ENCODE measurements at regions not wholly inside any gene's neighbourhood (a gene's known extent, or its start where the extent isn't known, plus 50 kb on each side); places are given as distances from the start of the nearest gene placed in this dataset.

GRCh38 chr6:148080315-148080714 is 262.3 kb upstream of the SASH1 start:
- no peak for TF ChIP-seq CTCF (IDR thresholded peaks at IDR 0.05; ENCODE audit: insufficient read depth, low read length)
- TF ChIP-seq GABPA (IDR thresholded peaks at IDR 0.05; ENCODE audit: low read depth): no peak
- TF ChIP-seq POLR2AphosphoS5 (IDR thresholded peaks at IDR 0.05; ENCODE audit: low read depth): no peak
- TF ChIP-seq SPI1 (IDR thresholded peaks at IDR 0.05; ENCODE audit: borderline replicate concordance, low read depth): no peak

Data from HL-60 (cell line).